Left hindlimb (tissue), 1 donor: ENCODE measurements at regions not wholly inside any gene's neighbourhood (a gene's known extent, or its start where the extent isn't known, plus 50 kb on each side); places are given as distances from the start of the nearest gene placed in this dataset.

ENCODE experiments used
- DNase-seq: peaks from one replicate; pipeline ENCODE4 v3.0.0-alpha.2; 2018

GRCh38 chr18:29181151-29181901 is 1004.4 kb upstream of the CDH2 start:
- no peak for DNase-seq

- DNase-seq, result no peak
Measured at GRCh38 chr18:29176681-29177080, 999.8 kb upstream of the CDH2 start.

DNA sequence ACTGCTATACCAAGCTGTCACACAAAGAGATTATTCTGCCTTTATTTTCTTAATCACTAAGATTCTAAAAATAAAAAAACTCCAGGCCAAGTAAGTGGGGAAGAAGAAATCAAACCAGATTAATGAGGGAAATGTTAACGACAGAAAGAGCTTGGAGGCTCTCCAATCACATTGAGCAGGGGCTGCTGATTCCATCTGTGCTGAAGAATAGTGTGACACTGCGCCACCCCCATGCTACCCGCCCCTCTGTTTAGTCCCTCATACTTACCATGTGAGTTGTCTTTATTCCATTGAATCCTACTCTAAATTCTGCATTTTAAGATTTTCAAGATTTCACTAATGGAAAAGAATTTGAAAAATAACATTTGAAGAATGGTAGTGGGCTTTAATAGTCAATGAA is 998.0 kb upstream of the CDH2 start:
- no peak for DNase-seq

DNA sequence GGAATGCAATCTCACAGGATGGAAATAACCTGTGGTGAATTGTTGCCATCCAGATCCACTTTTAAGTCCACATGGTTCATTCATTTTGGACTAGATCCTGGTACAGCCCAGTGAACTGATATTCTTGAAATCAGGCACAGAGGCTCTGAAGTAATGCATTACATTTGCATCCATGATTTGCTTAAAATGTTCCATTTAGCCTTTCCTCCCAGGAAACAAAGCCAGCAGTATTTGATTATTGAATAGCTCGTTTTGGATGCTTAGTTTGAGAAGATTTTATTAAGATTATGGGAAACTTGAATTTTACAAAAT is 995.8 kb upstream of the CDH2 start:
- DNase-seq, result no peak

DNA sequence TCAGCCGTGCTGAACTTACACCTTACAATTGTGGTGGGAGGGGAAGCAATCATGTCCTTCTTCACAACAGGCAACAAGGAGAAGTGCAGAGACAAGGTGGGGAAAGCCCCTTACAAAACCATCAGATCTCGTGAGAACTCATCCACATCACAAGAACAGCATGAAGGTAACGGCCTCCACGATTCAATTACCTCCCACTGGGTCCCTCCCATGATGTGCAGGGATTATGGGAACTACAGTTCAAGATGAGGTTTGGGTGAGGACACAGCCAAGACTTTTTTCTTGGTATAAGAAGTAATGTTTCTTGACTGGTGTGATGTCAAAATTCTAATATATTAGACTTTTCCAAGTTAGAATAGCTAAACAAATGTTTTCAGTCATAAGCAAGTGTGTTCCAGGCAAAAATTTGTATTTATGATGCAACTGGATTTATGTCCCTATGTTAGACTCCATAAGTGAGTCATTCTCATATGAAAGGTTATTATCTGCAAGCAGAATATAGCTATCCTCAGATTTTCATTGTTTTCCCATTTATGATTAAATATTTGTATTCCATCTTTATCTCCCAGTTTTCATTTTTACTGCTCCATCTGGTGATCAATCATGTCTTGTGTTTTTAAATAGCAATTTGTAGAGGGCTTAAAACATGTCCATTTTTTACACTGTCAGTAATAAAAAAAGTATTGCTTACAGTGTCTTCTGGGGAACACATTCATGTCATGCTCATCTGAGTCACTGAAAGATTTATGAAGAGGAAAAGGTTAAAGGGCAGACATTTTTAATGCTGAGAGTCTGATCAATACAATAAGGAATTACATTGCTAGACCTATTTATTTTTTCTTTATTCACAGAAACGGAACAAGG is 995.2 kb upstream of the CDH2 start:
- DNase-seq, result no peak

GRCh38 chr18:29169599-29169998 is 992.7 kb upstream of the CDH2 start:
- no peak for DNase-seq

GRCh38 chr18:29164993-29165599 is 988.2 kb upstream of the CDH2 start:
- DNase-seq, result no peak

DNA sequence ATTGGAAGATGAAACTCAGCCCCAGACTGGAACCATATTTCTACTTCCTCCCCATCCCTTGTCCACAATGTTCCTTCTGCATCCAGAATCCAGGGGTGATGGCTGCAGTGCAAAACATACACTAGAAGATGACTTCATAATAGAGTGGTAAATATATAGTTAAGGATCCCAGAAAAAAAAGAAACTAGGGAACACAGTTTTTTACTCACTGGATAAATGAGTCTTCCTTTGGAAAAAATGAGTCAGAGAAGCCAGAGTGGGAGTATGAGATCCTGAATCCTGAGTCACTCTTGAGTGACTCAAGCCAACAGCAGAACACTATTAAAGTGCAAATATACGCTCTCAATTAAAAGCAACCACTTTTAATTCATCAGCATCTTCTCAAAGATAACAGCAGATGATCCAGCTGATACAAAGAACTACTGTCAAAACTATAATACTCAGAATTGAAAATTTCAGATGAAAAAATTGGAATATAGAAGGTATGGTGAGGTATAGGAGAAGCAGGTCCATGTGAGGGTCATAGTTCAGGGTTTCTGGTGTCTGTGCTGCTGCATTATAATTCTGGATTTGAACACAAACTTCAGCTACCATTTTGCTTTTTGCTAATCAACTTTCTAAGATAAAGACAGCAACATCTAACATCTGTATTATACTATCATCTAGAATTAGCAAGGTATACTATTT is 987.2 kb upstream of the CDH2 start:
- DNase-seq, result no peak

DNA sequence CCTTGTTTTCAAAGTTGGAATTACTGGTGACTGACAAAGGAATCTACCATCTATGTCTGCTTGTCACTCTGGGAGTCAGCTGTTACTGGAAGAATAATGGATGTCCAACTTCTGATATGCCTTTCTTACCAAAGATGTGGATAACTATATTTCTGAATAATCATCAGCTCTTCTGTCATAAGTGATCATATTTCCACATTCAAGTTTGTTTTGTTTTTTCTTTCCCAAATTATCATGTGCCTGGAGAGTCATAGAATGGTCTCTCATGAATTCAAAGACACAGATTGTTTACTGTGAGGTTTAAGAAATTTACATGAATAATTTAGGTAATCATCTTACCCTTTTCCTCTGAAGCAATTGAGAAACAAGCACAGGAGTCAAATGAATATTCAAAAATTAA is 986.7 kb upstream of the CDH2 start:
- DNase-seq, result no peak

GRCh38 chr18:29161429-29161828 is 984.5 kb upstream of the CDH2 start:
- no peak for DNase-seq

DNA sequence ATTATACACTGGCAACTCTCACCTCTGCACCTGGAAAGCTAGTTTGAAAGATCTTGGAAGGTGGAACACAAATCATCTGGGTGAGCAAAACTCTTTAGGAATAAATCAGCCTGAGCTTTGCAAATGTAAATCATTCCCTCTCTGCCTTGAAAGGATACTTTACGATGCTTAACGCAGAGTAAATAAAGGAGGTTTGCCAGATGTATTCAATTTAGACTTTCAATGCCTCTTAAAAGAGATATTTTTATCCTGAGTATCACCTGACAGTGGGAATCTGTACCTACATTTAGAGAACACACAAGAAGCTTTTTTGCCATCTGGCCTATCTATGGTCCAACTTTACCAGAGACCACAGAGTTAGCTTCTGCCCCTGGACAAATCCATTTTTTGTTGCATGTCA is 983.2 kb upstream of the CDH2 start:
- DNase-seq, result no peak

DNA sequence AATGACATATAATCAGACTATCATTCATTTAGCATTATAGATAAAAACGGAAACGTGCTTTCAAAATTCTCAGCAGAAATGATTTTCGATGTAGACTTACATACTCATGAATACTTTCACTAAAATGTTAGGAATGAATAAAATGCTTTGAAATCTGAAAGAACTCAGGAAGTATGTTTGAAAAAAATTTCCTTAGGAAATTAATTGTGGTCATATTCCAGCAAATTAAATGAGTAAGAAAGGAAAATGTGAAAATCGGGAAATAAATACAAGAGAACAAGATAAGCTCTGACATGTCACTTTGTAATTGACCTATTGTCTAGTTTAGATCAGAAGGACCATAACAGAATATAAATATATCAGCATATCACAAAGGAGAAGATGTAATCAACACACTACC is 981.0 kb upstream of the CDH2 start:
- DNase-seq, result no peak

DNA sequence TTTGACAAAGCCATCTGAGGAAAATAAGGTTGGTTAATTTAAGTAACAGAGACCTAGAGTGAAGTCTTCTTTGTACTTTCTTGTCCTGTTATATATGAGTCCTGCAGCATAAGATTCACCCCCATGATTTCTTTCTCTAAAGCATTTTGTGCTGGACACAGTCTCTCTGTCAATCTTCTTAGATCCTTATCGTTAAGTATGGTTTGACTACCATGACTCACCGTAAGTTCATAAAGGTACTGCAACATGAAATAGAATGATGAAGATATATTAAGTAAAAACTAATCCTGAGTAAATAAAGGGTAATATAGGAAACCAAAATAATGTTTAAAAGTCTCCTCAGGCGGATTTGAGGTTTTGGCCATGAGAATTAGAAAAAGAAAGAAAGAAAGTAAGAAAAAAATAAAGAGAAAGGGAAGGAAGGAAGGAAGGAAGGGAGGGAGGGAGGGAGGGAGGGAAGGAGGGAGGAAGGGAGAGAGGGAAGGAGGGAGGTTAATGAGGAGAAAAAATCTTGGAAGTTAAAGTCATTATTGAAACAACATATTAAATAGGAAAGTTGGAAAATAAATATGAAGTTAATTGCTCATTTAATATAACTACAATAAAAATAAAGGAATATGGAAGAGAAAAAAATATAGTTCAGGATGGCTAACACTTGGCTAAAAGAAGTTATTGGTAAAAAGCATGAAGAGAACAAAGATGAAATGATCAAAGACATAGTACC is 980.3 kb upstream of the CDH2 start:
- DNase-seq, result no peak

- no peak for DNase-seq
Measured at GRCh38 chr18:29156531-29156930, 979.6 kb upstream of the CDH2 start.

GRCh38 chr18:29154758-29155725 is 978.1 kb upstream of the CDH2 start:
- no peak for DNase-seq

DNA sequence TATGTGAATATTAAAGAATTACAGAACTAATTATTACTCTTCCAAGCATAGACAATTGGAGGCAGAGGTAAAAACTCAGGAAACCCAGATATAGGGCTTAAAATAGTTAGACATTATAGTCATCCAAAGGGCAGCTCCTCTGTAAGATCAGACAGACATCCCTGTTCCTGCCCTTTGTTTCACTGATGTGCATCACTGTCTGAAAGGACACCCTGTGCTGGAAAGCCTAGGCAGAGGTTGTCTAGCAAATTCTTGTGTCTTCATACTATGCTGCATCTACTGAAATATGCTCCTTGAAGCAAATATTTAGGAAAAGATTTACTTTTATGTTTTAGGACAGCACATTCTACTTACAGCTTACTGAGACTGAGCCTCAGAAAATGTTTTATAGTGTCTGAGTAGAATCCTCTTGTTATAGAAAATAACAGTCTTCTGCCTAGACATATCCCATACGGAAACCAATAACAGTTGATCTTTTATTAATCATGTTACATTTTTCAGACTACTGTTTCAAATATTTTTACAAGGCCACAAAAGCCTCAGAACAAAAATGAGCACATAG is 977.3 kb upstream of the CDH2 start:
- DNase-seq, result no peak

GRCh38 chr18:29153091-29153490 is 976.2 kb upstream of the CDH2 start:
- DNase-seq, result no peak

- peak; percentile 33 for DNase-seq
Measured at GRCh38 chr18:29147944-29148343, 971.0 kb upstream of the CDH2 start.

GRCh38 chr18:29146068-29146467 is 969.1 kb upstream of the CDH2 start:
- DNase-seq, result no peak

GRCh38 chr18:29140590-29140989 is 963.7 kb upstream of the CDH2 start:
- no peak for DNase-seq
